ENCODE measurements at regions not wholly inside any gene's neighbourhood (a gene's known extent, or its start where the extent isn't known, plus 50 kb on each side); places are given as distances from the start of the nearest gene placed in this dataset.

DNA sequence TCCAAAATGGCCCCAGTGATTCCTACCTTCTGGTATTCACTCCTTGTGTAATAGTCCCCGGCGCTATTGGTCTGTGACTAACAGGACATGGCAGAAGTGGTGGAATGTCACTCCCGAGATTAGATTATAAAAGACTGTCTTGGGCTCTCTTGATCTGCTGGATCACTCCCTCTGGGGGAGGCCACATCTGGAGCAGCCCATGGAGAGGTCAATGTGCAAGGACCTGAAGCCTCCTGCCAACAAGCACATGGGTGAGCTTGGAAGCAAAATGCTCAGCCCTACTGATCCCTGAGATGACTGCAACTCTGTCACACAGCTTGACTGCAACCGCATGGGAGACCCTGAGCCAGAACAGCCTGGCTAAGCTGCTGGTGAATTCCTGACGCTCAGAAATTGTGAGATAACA is 94.3 kb upstream of the GLI2 start:
- TF ChIP-seq, protein P1, sequence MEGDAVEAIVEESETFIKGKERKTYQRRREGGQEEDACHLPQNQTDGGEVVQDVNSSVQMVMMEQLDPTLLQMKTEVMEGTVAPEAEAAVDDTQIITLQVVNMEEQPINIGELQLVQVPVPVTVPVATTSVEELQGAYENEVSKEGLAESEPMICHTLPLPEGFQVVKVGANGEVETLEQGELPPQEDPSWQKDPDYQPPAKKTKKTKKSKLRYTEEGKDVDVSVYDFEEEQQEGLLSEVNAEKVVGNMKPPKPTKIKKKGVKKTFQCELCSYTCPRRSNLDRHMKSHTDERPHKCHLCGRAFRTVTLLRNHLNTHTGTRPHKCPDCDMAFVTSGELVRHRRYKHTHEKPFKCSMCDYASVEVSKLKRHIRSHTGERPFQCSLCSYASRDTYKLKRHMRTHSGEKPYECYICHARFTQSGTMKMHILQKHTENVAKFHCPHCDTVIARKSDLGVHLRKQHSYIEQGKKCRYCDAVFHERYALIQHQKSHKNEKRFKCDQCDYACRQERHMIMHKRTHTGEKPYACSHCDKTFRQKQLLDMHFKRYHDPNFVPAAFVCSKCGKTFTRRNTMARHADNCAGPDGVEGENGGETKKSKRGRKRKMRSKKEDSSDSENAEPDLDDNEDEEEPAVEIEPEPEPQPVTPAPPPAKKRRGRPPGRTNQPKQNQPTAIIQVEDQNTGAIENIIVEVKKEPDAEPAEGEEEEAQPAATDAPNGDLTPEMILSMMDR (IDR thresholded peaks at IDR 0.05), result no peak
- no peak for TF ChIP-seq POLR2A (IDR thresholded peaks at IDR 0.05)

All from vagina (tissue), 2 donors.